SK-N-SH (cell line): ENCODE measurements at regions not wholly inside any gene's neighbourhood (a gene's known extent, or its start where the extent isn't known, plus 50 kb on each side); places are given as distances from the start of the nearest gene placed in this dataset.

Source experiments
- CTCF ChIP-seq: fragments of 200-600 bp; sonication (generic); IDR thresholded peaks from 2 replicates; pipeline ENCODE4 v1.6.1; 2017; ENCODE audit warnings: antibody characterized with exemption, mild to moderate bottlenecking, moderate library complexity
- ELF1 ChIP-seq: IDR thresholded peaks from 2 replicates; pipeline ENCODE4 v1.4.0; 2012
- EZH2phosphoT487 ChIP-seq: fragments of 200-600 bp; sonication (generic); IDR thresholded peaks from 2 replicates; pipeline ENCODE4 v1.6.1; 2017; ENCODE audit warnings: low read depth, mixed run types, mild to moderate bottlenecking, antibody characterized with exemption, moderate library complexity, borderline replicate concordance
- GATA2 ChIP-seq: sonication (generic); formaldehyde crosslinking; IDR thresholded peaks from 2 replicates; pipeline ENCODE4 v1.5.0; 2020; ENCODE audit warnings: mild to moderate bottlenecking, missing genetic modification reagents
- JUND ChIP-seq: IDR thresholded peaks from 2 replicates; pipeline ENCODE4 v1.4.0; 2012
- MXI1 ChIP-seq: IDR thresholded peaks from 2 replicates; pipeline ENCODE4 v1.6.1; 2012; ENCODE audit warnings: mild to moderate bottlenecking, low read depth, low read length, improper control_type of control experiment
- NRF1 ChIP-seq: IDR thresholded peaks from 2 replicates; pipeline ENCODE4 v1.6.1; 2012; ENCODE audit warnings: low read depth, mild to moderate bottlenecking, low read length
- PBX3 ChIP-seq: IDR thresholded peaks from 2 replicates; pipeline ENCODE4; 2012
- POLR2AphosphoS5 ChIP-seq: IDR thresholded peaks from 2 replicates; pipeline ENCODE4 v1.6.1; 2012; ENCODE audit warnings: low read depth, low read length
- RFX5 ChIP-seq: IDR thresholded peaks from 2 replicates; pipeline ENCODE4 v1.6.1; 2012; ENCODE audit warnings: mild to moderate bottlenecking, improper control_type of control experiment, low read length
- SIN3A ChIP-seq: IDR thresholded peaks from 2 replicates; pipeline ENCODE4 v1.6.1; 2012; ENCODE audit warnings: low read depth, mild to moderate bottlenecking, low read length, moderate library complexity, borderline replicate concordance
- TCF12 ChIP-seq: IDR thresholded peaks from 2 replicates; pipeline ENCODE4 v1.4.0; 2012
- USF2 ChIP-seq: fragments of 150-350 bp; IDR thresholded peaks from 2 replicates; pipeline ENCODE4 v1.6.1; 2017; ENCODE audit warnings: antibody characterized with exemption, low read length, low read depth, borderline replicate concordance
- TF ChIP-seq, protein P1 (sequence below): IDR thresholded peaks from 2 replicates; pipeline ENCODE4 v1.6.1; 2012; ENCODE audit warnings: mild to moderate bottlenecking, low read depth, low read length, moderate library complexity

- TF ChIP-seq CTCF = no peak
- TF ChIP-seq JUND = no peak
- TF ChIP-seq PBX3 = no peak
- TF ChIP-seq ELF1 = no peak
- TF ChIP-seq RFX5 = no peak
- TF ChIP-seq MXI1 = no peak
- no peak for TF ChIP-seq EZH2phosphoT487
- TF ChIP-seq TCF12 = no peak
- no peak for TF ChIP-seq USF2
- no peak for TF ChIP-seq SIN3A
- no peak for TF ChIP-seq GATA2 (CRISPR knock-in tag)
- TF ChIP-seq POLR2AphosphoS5 = no peak
- TF ChIP-seq, protein P1, sequence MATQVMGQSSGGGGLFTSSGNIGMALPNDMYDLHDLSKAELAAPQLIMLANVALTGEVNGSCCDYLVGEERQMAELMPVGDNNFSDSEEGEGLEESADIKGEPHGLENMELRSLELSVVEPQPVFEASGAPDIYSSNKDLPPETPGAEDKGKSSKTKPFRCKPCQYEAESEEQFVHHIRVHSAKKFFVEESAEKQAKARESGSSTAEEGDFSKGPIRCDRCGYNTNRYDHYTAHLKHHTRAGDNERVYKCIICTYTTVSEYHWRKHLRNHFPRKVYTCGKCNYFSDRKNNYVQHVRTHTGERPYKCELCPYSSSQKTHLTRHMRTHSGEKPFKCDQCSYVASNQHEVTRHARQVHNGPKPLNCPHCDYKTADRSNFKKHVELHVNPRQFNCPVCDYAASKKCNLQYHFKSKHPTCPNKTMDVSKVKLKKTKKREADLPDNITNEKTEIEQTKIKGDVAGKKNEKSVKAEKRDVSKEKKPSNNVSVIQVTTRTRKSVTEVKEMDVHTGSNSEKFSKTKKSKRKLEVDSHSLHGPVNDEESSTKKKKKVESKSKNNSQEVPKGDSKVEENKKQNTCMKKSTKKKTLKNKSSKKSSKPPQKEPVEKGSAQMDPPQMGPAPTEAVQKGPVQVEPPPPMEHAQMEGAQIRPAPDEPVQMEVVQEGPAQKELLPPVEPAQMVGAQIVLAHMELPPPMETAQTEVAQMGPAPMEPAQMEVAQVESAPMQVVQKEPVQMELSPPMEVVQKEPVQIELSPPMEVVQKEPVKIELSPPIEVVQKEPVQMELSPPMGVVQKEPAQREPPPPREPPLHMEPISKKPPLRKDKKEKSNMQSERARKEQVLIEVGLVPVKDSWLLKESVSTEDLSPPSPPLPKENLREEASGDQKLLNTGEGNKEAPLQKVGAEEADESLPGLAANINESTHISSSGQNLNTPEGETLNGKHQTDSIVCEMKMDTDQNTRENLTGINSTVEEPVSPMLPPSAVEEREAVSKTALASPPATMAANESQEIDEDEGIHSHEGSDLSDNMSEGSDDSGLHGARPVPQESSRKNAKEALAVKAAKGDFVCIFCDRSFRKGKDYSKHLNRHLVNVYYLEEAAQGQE = no peak
- TF ChIP-seq NRF1 = no peak
Measured at GRCh38 chr17:59493867-59494266, 71.5 kb upstream of the DHX40 start.
